HCT116 (cell line): ENCODE measurements at regions not wholly inside any gene's neighbourhood (a gene's known extent, or its start where the extent isn't known, plus 50 kb on each side); places are given as distances from the start of the nearest gene placed in this dataset.

Source experiments
- ATAC-seq: fragments of 200-7000 bp; cut with Tn5 transposase; 2 replicates; pipeline ENCODE4 v1.9.1; 2020; ENCODE audit warnings: mild to moderate bottlenecking, moderate library complexity
- BruUV-seq: library from RNA; stranded (reverse); fragments of 400-500 nt; replicated peaks from 2 replicates; lab custom pipeline; 2021; lab: Mats Ljungman, UMichigan
- CTCF ChIA-PET: fragments of 300-600 bp; sonication (Branson Sonifier 250); formaldehyde crosslinking; loops from one replicate; lab custom pipeline; 2021; ENCODE audit warnings: antibody characterized with exemption; lab: Charles Lee
- POLR2A ChIA-PET: fragments of 300-600, 350-600 bp; sonication (Branson Sonifier 250); formaldehyde crosslinking; loops from one replicate; lab custom pipeline; 2021; ENCODE audit warnings: antibody characterized with exemption; lab: Charles Lee
- RAD21 ChIA-PET, 2 experiments: fragments of 300-600 bp; sonication (Branson Sonifier 250); formaldehyde crosslinking; loops; one replicate each; lab custom pipeline; 2023; ENCODE audit warnings: low total read pairs in 2 of 2; ENCODE audit not compliant: uncharacterized antibody in 2 of 2, unreplicated experiment in 2 of 2, low non-redundant PET in 1 of 2; lab: Charles Lee
- DNase-seq: peaks from one replicate; pipeline ENCODE4 v3.0.0-alpha.2; 2010; ENCODE audit warnings: low read depth, low spot score
- H2AFZ ChIP-seq: fragments of 200-600 bp; shearing (Covaris generic), sonication (generic); 2 replicates; pipeline ENCODE4 v1.6.1; 2017; ENCODE audit warnings: low read depth, mixed run types, mixed read lengths, antibody characterized with exemption, low read length; ENCODE audit not compliant: poor library complexity, severe bottlenecking
- H3K27ac ChIP-seq: 2 replicates; pipeline ENCODE4 v1.5.1; 2012; ENCODE audit warnings: low read depth, low read length
- H3K27me3 ChIP-seq: fragments of 200-600 bp; sonication (generic); 2 replicates; pipeline ENCODE4 v1.6.1; 2016; ENCODE audit warnings: mixed run types, low read length, mixed read lengths; ENCODE audit not compliant: insufficient read depth
- H3K36me3 ChIP-seq, 2 experiments: fragments of 200-500 bp in 1 of 2; fragments of 200-600 bp in 1 of 2; sonication (Bioruptor generic) in 1 of 2; sonication (generic) in 1 of 2; 2 replicates each; pipeline versions ENCODE4 v1.5.1 to v1.6.1; 2014 to 2016; ENCODE audit warnings: low read length in 2 of 2, inconsistent platforms in 1 of 2, mixed read lengths in 1 of 2, mixed run types in 1 of 2; ENCODE audit not compliant: insufficient read depth in 2 of 2, control insufficient read depth in 1 of 2
- H3K4me1 ChIP-seq, 2 experiments: fragments of 200-600 bp in 1 of 2; sonication (generic) in 1 of 2; 2 replicates each; pipeline versions ENCODE4 v1.5.1 to v1.6.1; 2012 to 2017; ENCODE audit warnings: low read length in 2 of 2, inconsistent platforms in 1 of 2, mild to moderate bottlenecking in 1 of 2, mixed read lengths in 1 of 2, mixed run types in 1 of 2, moderate library complexity in 1 of 2; ENCODE audit not compliant: insufficient read depth in 2 of 2, control insufficient read depth in 1 of 2
- H3K4me2 ChIP-seq: fragments of 200-600 bp; sonication (generic); 2 replicates; pipeline ENCODE4 v1.6.1; 2017; ENCODE audit warnings: mixed run types, low read length, mixed read lengths
- H3K4me3 ChIP-seq, 2 experiments: fragments of 200-600 bp in 1 of 2; sonication (generic) in 1 of 2; replicated peaks in 1 of 2; 2 replicates each; pipeline ENCODE4 v1.5.1; 2011 to 2016; ENCODE audit warnings: low read length in 2 of 2, control low read depth in 1 of 2, low read depth in 1 of 2, mild to moderate bottlenecking in 1 of 2, mixed read lengths in 1 of 2, mixed run types in 1 of 2
- H3K79me2 ChIP-seq: fragments of 200-600 bp; sonication (generic); 2 replicates; pipeline ENCODE4 v1.6.1; 2017; ENCODE audit warnings: mild to moderate bottlenecking, mixed run types, low read length, moderate library complexity, mixed read lengths; ENCODE audit not compliant: insufficient read depth
- H3K9ac ChIP-seq: fragments of 200-600 bp; sonication (generic); 2 replicates; pipeline ENCODE4 v1.6.1; 2016; ENCODE audit warnings: low read length, mixed read lengths
- H3K9me2 ChIP-seq: fragments of 200-600 bp; sonication (generic), shearing (Covaris generic); 2 replicates; pipeline ENCODE4 v1.6.1; 2017; ENCODE audit warnings: mixed run types, mild to moderate bottlenecking, moderate library complexity; ENCODE audit not compliant: insufficient read depth
- H3K9me3 ChIP-seq, 2 experiments: fragments of 200-500 bp in 1 of 2; fragments of 200-600 bp in 1 of 2; sonication (Bioruptor generic) in 1 of 2; sonication (generic) in 1 of 2; 2 replicates each; pipeline ENCODE4 v1.6.1; 2014 to 2017; ENCODE audit warnings: low read length in 2 of 2, mixed read lengths in 2 of 2, inconsistent platforms in 1 of 2, low read depth in 1 of 2, mild to moderate bottlenecking in 1 of 2, mixed run types in 1 of 2, moderate library complexity in 1 of 2; ENCODE audit not compliant: control insufficient read depth in 1 of 2, insufficient read depth in 1 of 2
- H4K20me1 ChIP-seq: fragments of 200-600 bp; sonication (generic), shearing (Covaris generic); 2 replicates; pipeline ENCODE4 v1.6.1; 2017; ENCODE audit warnings: mixed run types, mild to moderate bottlenecking, moderate library complexity; ENCODE audit not compliant: insufficient read depth
- CBX3 ChIP-seq: IDR thresholded peaks from 2 replicates; pipeline ENCODE4 v1.6.1; 2012; ENCODE audit warnings: low read depth
- CEBPB ChIP-seq: IDR thresholded peaks from 2 replicates; pipeline ENCODE4 v1.6.1; 2012; ENCODE audit warnings: low read depth
- EGR1 ChIP-seq: IDR thresholded peaks from 2 replicates; pipeline ENCODE4 v1.6.1; 2012; ENCODE audit warnings: low read depth
- ELF1 ChIP-seq: IDR thresholded peaks from 2 replicates; pipeline ENCODE4 v1.6.1; 2012; ENCODE audit warnings: low read depth, borderline replicate concordance
- EZH2phosphoT487 ChIP-seq: fragments of 200-600 bp; IDR thresholded peaks from 2 replicates; pipeline ENCODE4 v1.6.1; 2018; ENCODE audit warnings: antibody characterized with exemption, borderline replicate concordance
- REST ChIP-seq: IDR thresholded peaks from 2 replicates; pipeline ENCODE4 v1.6.1; 2012; ENCODE audit warnings: low read depth
- SIN3A ChIP-seq: IDR thresholded peaks from 2 replicates; pipeline ENCODE4 v1.6.1; 2012; ENCODE audit warnings: low read depth
- TCF7L2 ChIP-seq: IDR thresholded peaks from 2 replicates; pipeline ENCODE4 v1.7.0; 2011; ENCODE audit warnings: borderline replicate concordance, inconsistent platforms; ENCODE audit not compliant: insufficient read depth, insufficient read length; ENCODE audit errors: extremely low read depth
- ZBTB33 ChIP-seq: IDR thresholded peaks from 2 replicates; pipeline ENCODE4 v1.6.1; 2011; ENCODE audit warnings: mild to moderate bottlenecking, low read length, moderate library complexity; ENCODE audit not compliant: insufficient replicate concordance; ENCODE audit errors: extremely low read depth
- intact Hi-C: fragments of 100-400 bp; cut with micrococcal nuclease; formaldehyde crosslinking; loops from 2 replicates; pipeline ENCODE4 v1.10.0; 2022

GRCh38 chr17:71247441-71248015, 873.3 kb upstream of the SOX9 start:
- intact Hi-C loops, result no loop called here
- Histone ChIP-seq H2AFZ (no peak overlapping the region), H3K9me3 (no peaks in the 10 kb centered on the region), H4K20me1 (no peaks in the 10 kb centered on the region), H3K79me2 (no peaks in the 10 kb centered on the region), H3K36me3 (no peaks in the 10 kb centered on the region), H3K4me2 (no peak overlapping the region), H3K27me3 (no peaks in the 10 kb centered on the region), H3K4me1 (no peaks in the 10 kb centered on the region), H3K9ac (no peak overlapping the region), H3K27ac (no peak overlapping the region), H3K4me3 (no peak overlapping the region), H3K9me2 (no peaks in the 10 kb centered on the region)
- POLR2A ChIA-PET, result no interaction called here
- ATAC-seq (no peak), DNase-seq (no peak)
- BruUV-seq, result no TSS peak
- TF ChIP-seq CBX3 (no peak), REST (no peak), SIN3A (no peak), TCF7L2 (no peak), EGR1 (no peak)
- CTCF ChIA-PET, result no interaction called here
- RAD21 ChIA-PET, result no interaction called here

- H3K27ac ChIP-seq, result no peak overlapping the region
- no peaks in the 10 kb centered on the region for H3K9me3 ChIP-seq
- BruUV-seq, result no TSS peak
- H2AFZ ChIP-seq, result no peak overlapping the region
- TF ChIP-seq ZBTB33 (no peak), CEBPB (no peak), ELF1 (no peak), EZH2phosphoT487 (no peak)
- ATAC-seq (no peak), DNase-seq (no peak)
- H3K4me3 ChIP-seq, result no peak overlapping the region
- no peaks in the 10 kb centered on the region for H3K4me1 ChIP-seq
- H3K27me3 ChIP-seq, result no peaks in the 10 kb centered on the region
- no peak overlapping the region for H3K9ac ChIP-seq
- POLR2A ChIA-PET, result no interaction called here
- RAD21 ChIA-PET, result no interaction called here
- intact Hi-C loops, result no loop called here
- no peaks in the 10 kb centered on the region for H3K36me3 ChIP-seq
- no peaks in the 10 kb centered on the region for H3K79me2 ChIP-seq
- H4K20me1 ChIP-seq, result no peaks in the 10 kb centered on the region
- H3K4me2 ChIP-seq, result no peak overlapping the region
- H3K9me2 ChIP-seq, result no peaks in the 10 kb centered on the region
- CTCF ChIA-PET, result no interaction called here
Measured at GRCh38 chr17:71251276-71251675, 869.5 kb upstream of the SOX9 start.
